HG02852 (cell line): ENCODE measurements at regions not wholly inside any gene's neighbourhood (a gene's known extent, or its start where the extent isn't known, plus 50 kb on each side); places are given as distances from the start of the nearest gene placed in this dataset.

Experiments
- ATAC-seq: cut with Tn5 transposase; IDR thresholded peaks from one replicate; pipeline ENCODE4 v1.9.1; 2021; ENCODE audit warnings: mild to moderate bottlenecking, moderate library complexity; ENCODE audit not compliant: unreplicated experiment

GRCh38 chr9:119047513-119048307 is 321.5 kb downstream of the BRINP1 start:
- ATAC-seq: no peak

- no peak for ATAC-seq
Measured at GRCh38 chr9:119050281-119050680, 319.0 kb downstream of the BRINP1 start.

GRCh38 chr9:119052339-119053030 is 316.8 kb downstream of the BRINP1 start:
- no peak for ATAC-seq

- no peak for ATAC-seq
Measured at GRCh38 chr9:119053070-119053469, 316.2 kb downstream of the BRINP1 start.

- no peak for ATAC-seq
Measured at GRCh38 chr9:119060629-119061385, 308.4 kb downstream of the BRINP1 start.

GRCh38 chr9:119071636-119072035 is 297.6 kb downstream of the BRINP1 start:
- ATAC-seq: no peak

GRCh38 chr9:119074017-119074416 is 295.2 kb downstream of the BRINP1 start:
- ATAC-seq: no peak

- ATAC-seq: no peak
Measured at GRCh38 chr9:119078015-119078414, 291.2 kb downstream of the BRINP1 start.

GRCh38 chr9:119083673-119084072 is 285.6 kb downstream of the BRINP1 start:
- no peak for ATAC-seq

- ATAC-seq: no peak
Measured at GRCh38 chr9:119086590-119086989, 282.6 kb downstream of the BRINP1 start.

GRCh38 chr9:119088002-119088547 is 281.2 kb downstream of the BRINP1 start:
- ATAC-seq: no peak

- ATAC-seq: no peak
Measured at GRCh38 chr9:119091074-119091473, 278.2 kb downstream of the BRINP1 start.

GRCh38 chr9:119092125-119092524 is 277.1 kb downstream of the BRINP1 start:
- no peak for ATAC-seq

- no peak for ATAC-seq
Measured at GRCh38 chr9:119094086-119094485, 275.1 kb downstream of the BRINP1 start.

GRCh38 chr9:119095072-119095471 is 274.2 kb downstream of the BRINP1 start:
- ATAC-seq: no peak

GRCh38 chr9:119101048-119101447 is 268.2 kb downstream of the BRINP1 start:
- no peak for ATAC-seq

- no peak for ATAC-seq
Measured at GRCh38 chr9:119114681-119115080, 254.6 kb downstream of the BRINP1 start.
